Transverse colon (tissue), 4 donors: ENCODE measurements at regions not wholly inside any gene's neighbourhood (a gene's known extent, or its start where the extent isn't known, plus 50 kb on each side); places are given as distances from the start of the nearest gene placed in this dataset.

Experiments
- POLR2AphosphoS5 ChIP-seq, 3 donors: sonication (generic); formaldehyde crosslinking; IDR thresholded peaks; one replicate each; pipeline ENCODE4 v1.6.1; 2016; ENCODE audit warnings: antibody characterized with exemption in 3 of 3
- TF ChIP-seq, protein P1 (sequence below), 5 experiments: fragments of 200-600 bp in 3 of 5; fragments of 450-650 bp in 2 of 5; sonication (generic) in 3 of 5; IDR thresholded peaks; 1 replicate in 2 of 5; 2 replicates in 3 of 5; pipeline ENCODE4 v1.5.1; 2016 to 2017; ENCODE audit warnings: antibody characterized with exemption in 5 of 5, inconsistent platforms in 3 of 5, mild to moderate bottlenecking in 2 of 5, moderate library complexity in 1 of 5

DNA sequence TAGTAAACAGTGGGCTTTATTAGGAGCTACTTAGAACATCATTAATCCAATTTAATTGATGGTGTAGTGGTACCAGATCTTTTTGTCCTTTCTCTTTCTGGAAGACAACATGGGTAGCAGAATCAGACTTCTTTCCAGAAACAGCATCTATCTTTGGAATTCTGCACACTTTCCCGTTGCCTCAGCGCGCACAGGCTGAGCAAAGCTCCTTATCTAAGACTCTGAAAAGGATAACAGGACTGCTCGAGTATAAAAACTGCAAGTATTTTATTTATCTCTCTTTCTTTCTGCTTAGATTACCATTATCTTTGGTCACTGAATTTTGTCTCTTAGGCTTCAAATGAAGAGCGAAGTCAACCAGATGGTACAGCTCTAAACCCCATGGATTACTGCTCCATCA, 191.7 kb downstream of the DHX15 start:
- TF ChIP-seq, protein P1, sequence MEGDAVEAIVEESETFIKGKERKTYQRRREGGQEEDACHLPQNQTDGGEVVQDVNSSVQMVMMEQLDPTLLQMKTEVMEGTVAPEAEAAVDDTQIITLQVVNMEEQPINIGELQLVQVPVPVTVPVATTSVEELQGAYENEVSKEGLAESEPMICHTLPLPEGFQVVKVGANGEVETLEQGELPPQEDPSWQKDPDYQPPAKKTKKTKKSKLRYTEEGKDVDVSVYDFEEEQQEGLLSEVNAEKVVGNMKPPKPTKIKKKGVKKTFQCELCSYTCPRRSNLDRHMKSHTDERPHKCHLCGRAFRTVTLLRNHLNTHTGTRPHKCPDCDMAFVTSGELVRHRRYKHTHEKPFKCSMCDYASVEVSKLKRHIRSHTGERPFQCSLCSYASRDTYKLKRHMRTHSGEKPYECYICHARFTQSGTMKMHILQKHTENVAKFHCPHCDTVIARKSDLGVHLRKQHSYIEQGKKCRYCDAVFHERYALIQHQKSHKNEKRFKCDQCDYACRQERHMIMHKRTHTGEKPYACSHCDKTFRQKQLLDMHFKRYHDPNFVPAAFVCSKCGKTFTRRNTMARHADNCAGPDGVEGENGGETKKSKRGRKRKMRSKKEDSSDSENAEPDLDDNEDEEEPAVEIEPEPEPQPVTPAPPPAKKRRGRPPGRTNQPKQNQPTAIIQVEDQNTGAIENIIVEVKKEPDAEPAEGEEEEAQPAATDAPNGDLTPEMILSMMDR (IDR thresholded peaks at IDR 0.05), result no peak
- no peak for TF ChIP-seq POLR2AphosphoS5 (IDR thresholded peaks at IDR 0.05)
